ENCODE measurements at regions not wholly inside any gene's neighbourhood (a gene's known extent, or its start where the extent isn't known, plus 50 kb on each side); places are given as distances from the start of the nearest gene placed in this dataset.

- no peak for TF ChIP-seq CTCF (IDR thresholded peaks at IDR 0.05 in 8 of 11, conservative IDR thresholded peaks at IDR 0.05 in 3 of 11)
- TF ChIP-seq POLR2AphosphoS5 (IDR thresholded peaks at IDR 0.05): no peak
Observed at GRCh38 chr2:160565099-160565845, 71.7 kb upstream of the RBMS1 start.
